HepG2 (cell line): ENCODE measurements at regions not wholly inside any gene's neighbourhood (a gene's known extent, or its start where the extent isn't known, plus 50 kb on each side); places are given as distances from the start of the nearest gene placed in this dataset.

Source experiments
- ATAC-seq: fragments of 200-7000 bp; cut with Tn5 transposase; 3 replicates; pipeline ENCODE4 v1.9.1; 2020; ENCODE audit warnings: mild to moderate bottlenecking, moderate library complexity
- BruUV-seq: library from RNA; stranded (reverse); fragments of 400-500 nt; replicated peaks from 2 replicates; lab custom pipeline; 2021; lab: Mats Ljungman, UMichigan
- CTCF ChIA-PET: fragments of 300-600 bp; formaldehyde crosslinking; extraction: SDS; loops from one replicate; lab custom pipeline; 2021; ENCODE audit warnings: low total read pairs, inconsistent platforms, low intra/inter-chr PET ratio; lab: Yijun Ruan, JAX
- POLR2A ChIA-PET: fragments of 350-600 bp; sonication (Branson Sonifier 250); formaldehyde crosslinking; loops from one replicate; lab custom pipeline; 2020; ENCODE audit warnings: antibody characterized with exemption, inconsistent platforms; lab: Yijun Ruan, JAX
- DNase-seq: peaks from one replicate; pipeline ENCODE4 v3.0.0-alpha.2; 2015; ENCODE audit warnings: low spot score
- FAIRE-seq: peaks from 3 replicates; lab custom pipeline; 2011; peaks lifted over from hg19 to GRCh38; lab: Jason Lieb, UNC
- H2AFZ ChIP-seq: one replicate; pipeline ENCODE4 v1.6.1; 2011; ENCODE audit warnings: low read length, inconsistent platforms
- H3K27ac ChIP-seq: fragments of 300-600 bp; 3 replicates; pipeline ENCODE4 v1.8.0; 2011; ENCODE audit warnings: mixed run types, mild to moderate bottlenecking, mixed read lengths, low read length, inconsistent platforms; ENCODE audit not compliant: insufficient read depth; ENCODE audit errors: extremely low read length
- H3K27me3 ChIP-seq, 2 experiments: fragments of 200-600 bp in 1 of 2; 2 replicates in 1 of 2; 3 replicates in 1 of 2; pipeline versions ENCODE4 v1.6.0 to v1.8.0; 2011; ENCODE audit warnings: low read length in 2 of 2, mild to moderate bottlenecking in 2 of 2, moderate library complexity in 2 of 2, inconsistent platforms in 1 of 2; ENCODE audit not compliant: insufficient read depth in 2 of 2, control insufficient read depth in 1 of 2
- H3K36me3 ChIP-seq, 2 experiments: fragments of 200-600 bp in 1 of 2; replicated peaks in 1 of 2; 2 replicates in 1 of 2; 3 replicates in 1 of 2; pipeline versions ENCODE4 v1.5.1 to v1.8.0; 2011; ENCODE audit warnings: low read length in 2 of 2, inconsistent platforms in 1 of 2; ENCODE audit not compliant: insufficient read depth in 2 of 2, control insufficient read depth in 1 of 2
- H3K4me1 ChIP-seq: 2 replicates; pipeline ENCODE4 v1.5.1; 2012; ENCODE audit warnings: low read length, inconsistent platforms; ENCODE audit not compliant: insufficient read depth
- H3K4me2 ChIP-seq: 2 replicates; pipeline ENCODE4 v1.6.0; 2011; ENCODE audit warnings: low read depth, low read length, inconsistent platforms
- H3K4me3 ChIP-seq, 3 experiments: fragments of 200-600 bp in 1 of 3; sonication (generic), shearing (Covaris generic) in 1 of 3; replicated peaks in 1 of 3; 2 replicates each; pipeline ENCODE4 v1.5.1; 2011 to 2016; ENCODE audit warnings: low read length in 3 of 3, inconsistent platforms in 2 of 3, low read depth in 2 of 3, mild to moderate bottlenecking in 2 of 3, control low read depth in 1 of 3, mixed read lengths in 1 of 3; ENCODE audit not compliant: insufficient read depth in 1 of 3
- H3K79me2 ChIP-seq: one replicate; pipeline ENCODE4 v1.6.1; 2011; ENCODE audit warnings: low read length, inconsistent platforms; ENCODE audit not compliant: insufficient read depth
- H3K9ac ChIP-seq: 2 replicates; pipeline ENCODE4 v1.6.0; 2011; ENCODE audit warnings: mild to moderate bottlenecking, low read depth, low read length, inconsistent platforms; ENCODE audit not compliant: insufficient read depth
- H3K9me3 ChIP-seq: 2 replicates; pipeline ENCODE4 v1.5.1; 2012; ENCODE audit warnings: mild to moderate bottlenecking, low read length
- H4K20me1 ChIP-seq: 2 replicates; pipeline ENCODE4 v1.6.0; 2011; ENCODE audit warnings: inconsistent platforms, mild to moderate bottlenecking, low read length, moderate library complexity; ENCODE audit not compliant: insufficient read depth
- ARHGAP35 ChIP-seq: sonication (generic); formaldehyde crosslinking; IDR thresholded peaks from 2 replicates; pipeline ENCODE4 v1.9.0; 2022; ENCODE audit warnings: mild to moderate bottlenecking, inconsistent platforms, moderate library complexity, missing genetic modification reagents, borderline replicate concordance
- PRDM4 ChIP-seq: sonication (generic); formaldehyde crosslinking; IDR thresholded peaks from 2 replicates; pipeline ENCODE4 v1.9.0; 2021; ENCODE audit warnings: missing genetic modification reagents, borderline replicate concordance
- RBM22 ChIP-seq: fragments of 200-400 bp; formaldehyde crosslinking; optimal IDR thresholded peaks from 2 replicates; pipeline ENCODE3; 2017; ENCODE audit warnings: mild to moderate bottlenecking, low read length, moderate library complexity
- REXO4 ChIP-seq: sonication (generic); formaldehyde crosslinking; IDR thresholded peaks from 2 replicates; pipeline ENCODE4 v1.8.0; 2022; ENCODE audit warnings: missing genetic modification reagents, mild to moderate bottlenecking, borderline replicate concordance
- RNF219 ChIP-seq: sonication (generic); formaldehyde crosslinking; IDR thresholded peaks from 2 replicates; pipeline ENCODE4 v1.5.0; 2020; ENCODE audit warnings: mild to moderate bottlenecking, missing genetic modification reagents
- SP5 ChIP-seq: IDR thresholded peaks from 2 replicates; pipeline ENCODE4 v1.6.1; 2016; ENCODE audit warnings: low read depth, borderline replicate concordance
- SRF ChIP-seq: IDR thresholded peaks from 2 replicates; pipeline ENCODE4 v1.6.1; 2011; ENCODE audit warnings: mild to moderate bottlenecking, low read depth, low read length, moderate library complexity
- TP53 ChIP-seq: sonication (generic); formaldehyde crosslinking; conservative IDR thresholded peaks from 2 replicates; pipeline ENCODE4 v1.4.0; 2020; ENCODE audit warnings: missing genetic modification reagents
- ZNF629 ChIP-seq: sonication (generic); formaldehyde crosslinking; conservative IDR thresholded peaks from 2 replicates; pipeline ENCODE4 v1.5.0; 2020; ENCODE audit warnings: missing genetic modification reagents
- ZNF792 ChIP-seq: IDR thresholded peaks from 2 replicates; pipeline ENCODE4 v1.6.1; 2016
- WGBS: methylation state at CpG from one replicate; pipeline ENCODE4 v1.1.6; 2017; ENCODE audit warnings: low lambda C conversion rate; 5-methylcytosine and 5-hydroxymethylcytosine counted together
- in situ Hi-C: cut with HindIII; loops from 2 replicates; pipeline ENCODE4 v1.10.0; 2017; ENCODE audit warnings: low pct_unique_long_range_greater_than_20kb; ENCODE audit not compliant: extremely low pct_ligation_motif_present
- intact Hi-C: fragments of 100-400 bp; cut with micrococcal nuclease; formaldehyde crosslinking; loops from one replicate; pipeline ENCODE4 v1.10.0; 2022; ENCODE audit not compliant: unreplicated experiment
- TF ChIP-seq, protein P1 (sequence below): IDR thresholded peaks from 2 replicates; pipeline ENCODE4 v1.6.1; 2012; ENCODE audit warnings: low read depth, low read length, improper control_type of control experiment
- TF ChIP-seq, protein P2 (sequence below): IDR thresholded peaks from 2 replicates; pipeline ENCODE4 v1.4.0; 2020; ENCODE audit warnings: mild to moderate bottlenecking, missing genetic modification reagents

- TF ChIP-seq PRDM4, result no peak
- TF ChIP-seq REXO4, result no peak
- no peak for TF ChIP-seq ZNF629 (CRISPR knock-in tag)
- TF ChIP-seq, all 625 proteins: peak for 0
These were observed 241.7 kb upstream of the P2RY1 start (continued) for GRCh38 chr3:152593242-152593641.

- Histone ChIP-seq H4K20me1 (no peaks in the 10 kb centered on the region), H3K4me1 (peaks cover 15% of the 10 kb centered on the region), H3K4me2 (peak overlapping the region; percentile 54), H3K9me3 (no peaks in the 10 kb centered on the region), H3K9ac (no peak overlapping the region), H3K4me3 (peak overlapping the region in 1 of 3 experiments; percentile 23; a peak in 1 of 6 replicates), H3K27ac (no peak overlapping the region), H3K79me2 (no peaks in the 10 kb centered on the region), H2AFZ (no peak overlapping the region), H3K36me3 (no peaks in the 10 kb centered on the region), H3K27me3 (no peaks in the 10 kb centered on the region)
- ChIA-PET POLR2A (no interaction called here), CTCF (no interaction called here)
- 27% methylated on average over 4 of the region's 4 CpGs for WGBS
- DNase-seq, result peak; percentile 43
- intact Hi-C loops (no loop called here), in situ Hi-C loops (no loop called here)
- ATAC-seq, result peak; percentile 60
- no TSS peak for BruUV-seq
- FAIRE-seq, result peak; percentile 48
- TF ChIP-seq SRF (peak; percentile 87), SP5 (CRISPR knock-in tag) (peak; percentile 50; the same call in 1 of the 2 replicates), ZNF792 (CRISPR knock-in tag) (no peak), TP53 (CRISPR knock-in tag) (no peak), RBM22 (no peak), ARHGAP35 (no peak), RNF219 (CRISPR knock-in tag) (no peak)
- TF ChIP-seq, protein P1, sequence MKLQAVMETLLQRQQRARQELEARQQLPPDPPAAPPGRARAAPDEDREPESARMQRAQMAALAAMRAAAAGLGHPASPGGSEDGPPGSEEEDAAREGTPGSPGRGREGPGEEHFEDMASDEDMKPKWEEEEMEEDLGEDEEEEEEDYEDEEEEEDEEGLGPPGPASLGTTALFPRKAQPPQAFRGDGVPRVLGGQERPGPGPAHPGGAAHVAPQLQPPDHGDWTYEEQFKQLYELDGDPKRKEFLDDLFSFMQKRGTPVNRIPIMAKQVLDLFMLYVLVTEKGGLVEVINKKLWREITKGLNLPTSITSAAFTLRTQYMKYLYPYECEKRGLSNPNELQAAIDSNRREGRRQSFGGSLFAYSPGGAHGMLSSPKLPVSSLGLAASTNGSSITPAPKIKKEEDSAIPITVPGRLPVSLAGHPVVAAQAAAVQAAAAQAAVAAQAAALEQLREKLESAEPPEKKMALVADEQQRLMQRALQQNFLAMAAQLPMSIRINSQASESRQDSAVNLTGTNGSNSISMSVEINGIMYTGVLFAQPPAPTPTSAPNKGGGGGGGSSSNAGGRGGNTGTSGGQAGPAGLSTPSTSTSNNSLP, result no peak
- TF ChIP-seq, protein P2, sequence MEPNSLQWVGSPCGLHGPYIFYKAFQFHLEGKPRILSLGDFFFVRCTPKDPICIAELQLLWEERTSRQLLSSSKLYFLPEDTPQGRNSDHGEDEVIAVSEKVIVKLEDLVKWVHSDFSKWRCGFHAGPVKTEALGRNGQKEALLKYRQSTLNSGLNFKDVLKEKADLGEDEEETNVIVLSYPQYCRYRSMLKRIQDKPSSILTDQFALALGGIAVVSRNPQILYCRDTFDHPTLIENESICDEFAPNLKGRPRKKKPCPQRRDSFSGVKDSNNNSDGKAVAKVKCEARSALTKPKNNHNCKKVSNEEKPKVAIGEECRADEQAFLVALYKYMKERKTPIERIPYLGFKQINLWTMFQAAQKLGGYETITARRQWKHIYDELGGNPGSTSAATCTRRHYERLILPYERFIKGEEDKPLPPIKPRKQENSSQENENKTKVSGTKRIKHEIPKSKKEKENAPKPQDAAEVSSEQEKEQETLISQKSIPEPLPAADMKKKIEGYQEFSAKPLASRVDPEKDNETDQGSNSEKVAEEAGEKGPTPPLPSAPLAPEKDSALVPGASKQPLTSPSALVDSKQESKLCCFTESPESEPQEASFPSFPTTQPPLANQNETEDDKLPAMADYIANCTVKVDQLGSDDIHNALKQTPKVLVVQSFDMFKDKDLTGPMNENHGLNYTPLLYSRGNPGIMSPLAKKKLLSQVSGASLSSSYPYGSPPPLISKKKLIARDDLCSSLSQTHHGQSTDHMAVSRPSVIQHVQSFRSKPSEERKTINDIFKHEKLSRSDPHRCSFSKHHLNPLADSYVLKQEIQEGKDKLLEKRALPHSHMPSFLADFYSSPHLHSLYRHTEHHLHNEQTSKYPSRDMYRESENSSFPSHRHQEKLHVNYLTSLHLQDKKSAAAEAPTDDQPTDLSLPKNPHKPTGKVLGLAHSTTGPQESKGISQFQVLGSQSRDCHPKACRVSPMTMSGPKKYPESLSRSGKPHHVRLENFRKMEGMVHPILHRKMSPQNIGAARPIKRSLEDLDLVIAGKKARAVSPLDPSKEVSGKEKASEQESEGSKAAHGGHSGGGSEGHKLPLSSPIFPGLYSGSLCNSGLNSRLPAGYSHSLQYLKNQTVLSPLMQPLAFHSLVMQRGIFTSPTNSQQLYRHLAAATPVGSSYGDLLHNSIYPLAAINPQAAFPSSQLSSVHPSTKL (CRISPR knock-in tag), result 0 out of 2 replicates have a peak, but pooled peaks have one; percentile 16
These were observed 238.7 kb upstream of the P2RY1 start for GRCh38 chr3:152595975-152596821.
